Right lobe of liver (tissue), 6 donors: ENCODE measurements at regions not wholly inside any gene's neighbourhood (a gene's known extent, or its start where the extent isn't known, plus 50 kb on each side); places are given as distances from the start of the nearest gene placed in this dataset.
A peak's percentile ranks its signal among the peaks of the same experiment; 100 is the strongest.

ENCODE experiments used
- ATAC-seq, 4 donors: fragments of 200-7000 bp; cut with Tn5 transposase; one replicate each; pipeline ENCODE4 v1.9.1; 2020; ENCODE audit warnings: mild to moderate bottlenecking in 4 of 4, moderate library complexity in 4 of 4
- DNase-seq, 3 donors: peaks; one replicate each; pipeline ENCODE4 v3.0.0-alpha.2; 2020
- H3K27ac ChIP-seq, 3 donors: fragments of 200-600 bp; one replicate each; pipeline ENCODE4 v1.8.0; 2022
- H3K27me3 ChIP-seq, 2 donors: fragments of 200-600 bp; one replicate each; pipeline ENCODE4 v1.8.0; 2022
- H3K36me3 ChIP-seq, 4 donors: fragments of 200-600 bp; sonication (generic) in 1 of 4; one replicate each; pipeline versions ENCODE4 v1.5.1 to v1.8.0; 2017 to 2022; ENCODE audit warnings: control low read depth in 1 of 4
- H3K4me1 ChIP-seq, 4 donors: fragments of 200-600 bp; sonication (generic) in 1 of 4; one replicate each; pipeline versions ENCODE4 v1.5.1 to v1.8.0; 2017 to 2022; ENCODE audit warnings: control low read depth in 1 of 4
- H3K4me3 ChIP-seq, 3 donors: fragments of 200-600 bp; one replicate each; pipeline ENCODE4 v1.8.0; 2022
- H3K9me3 ChIP-seq, 4 donors: fragments of 200-600 bp; sonication (generic) in 1 of 4; one replicate each; pipeline versions ENCODE4 v1.5.1 to v1.8.0; 2017 to 2022; ENCODE audit warnings: control low read depth in 1 of 4
- CTCF ChIP-seq, 4 donors: fragments of 200-600 bp in 3 of 4; fragments of 450-650 bp in 1 of 4; IDR thresholded peaks; one replicate each; pipeline versions ENCODE4 v1.5.1 to v1.8.0; 2016 to 2022; ENCODE audit warnings: antibody characterized with exemption in 4 of 4, mild to moderate bottlenecking in 2 of 4
- POLR2A ChIP-seq: fragments of 450-650 bp; IDR thresholded peaks from one replicate; pipeline ENCODE4 v1.6.1; 2017; ENCODE audit warnings: antibody characterized with exemption, mild to moderate bottlenecking
- WGBS: methylation state at CpG from one replicate; pipeline ENCODE4 v1.1.6; 2018; ENCODE audit warnings: low coverage, low lambda C conversion rate; ENCODE audit not compliant: insufficient coverage; ENCODE audit errors: missing lambda C conversion rate; 5-methylcytosine and 5-hydroxymethylcytosine counted together
- intact Hi-C, 2 donors: fragments of 100-400 bp; cut with DNase I; formaldehyde crosslinking; loops; one replicate each; pipeline versions ENCODE4 v1.11.2 to v1.14.1; 2022
- donor health status: DM: no; HTN: yes; CAD: no.
- donor health status: DM: no; HTN: no; CAD: no.
- donor health status: DM: no; HTN: no; CAD: no.
- donor health status: DM: no; HTN: yes; CAD: no.
- donor health status: DM: no; HTN: yes; CAD: no.

- Histone ChIP-seq H3K4me1 (no peaks in the 10 kb centered on the region), H3K9me3 (no peaks in the 10 kb centered on the region), H3K4me3 (no peak overlapping the region), H3K27me3 (no peaks in the 10 kb centered on the region), H3K27ac (no peak overlapping the region), H3K36me3 (no peaks in the 10 kb centered on the region)
- TF ChIP-seq CTCF (IDR thresholded peaks at IDR 0.05) (no peak), POLR2A (no peak)
- intact Hi-C loops = no loop called here
- DNase-seq (no peak), ATAC-seq (no peak)
- WGBS = 43% methylated on average over 2 of the region's 3 CpGs
Observed at GRCh38 chr17:55620023-55620422, 102.6 kb downstream of the TMEM100 start.

- no peaks in the 10 kb centered on the region for H3K4me1 ChIP-seq
- no peak for TF ChIP-seq POLR2A
- no peak for TF ChIP-seq CTCF (IDR thresholded peaks at IDR 0.05)
- no peak overlapping the region for H3K27ac ChIP-seq
- H3K27me3 ChIP-seq = no peaks in the 10 kb centered on the region
- no peaks in the 10 kb centered on the region for H3K36me3 ChIP-seq
- intact Hi-C loops = no loop called here
- WGBS = 83% methylated on average over 3 of the region's 5 CpGs
- DNase-seq (no peak), ATAC-seq (no peak)
- no peaks in the 10 kb centered on the region for H3K9me3 ChIP-seq
- H3K4me3 ChIP-seq = no peak overlapping the region
Observed at GRCh38 chr17:55617441-55617840, 105.2 kb downstream of the TMEM100 start.

- intact Hi-C loops = no loop called here
- TF ChIP-seq CTCF (IDR thresholded peaks at IDR 0.05) = no peak
- no peak for TF ChIP-seq POLR2A
- no peaks in the 10 kb centered on the region for H3K27me3 ChIP-seq
- H3K27ac ChIP-seq = no peak overlapping the region
- H3K4me3 ChIP-seq = no peak overlapping the region
- H3K36me3 ChIP-seq = no peaks in the 10 kb centered on the region
- DNase-seq = no peak
- H3K9me3 ChIP-seq = no peaks in the 10 kb centered on the region
- no peak for ATAC-seq
- WGBS = 74% methylated on average over 2 of the region's 2 CpGs
- no peaks in the 10 kb centered on the region for H3K4me1 ChIP-seq
Observed at GRCh38 chr17:55614061-55614460, 102.8 kb upstream of the SMIM36 start.

- H3K27ac ChIP-seq = no peak overlapping the region
- no peak overlapping the region for H3K4me3 ChIP-seq
- H3K9me3 ChIP-seq = no peaks in the 10 kb centered on the region
- no peaks in the 10 kb centered on the region for H3K27me3 ChIP-seq
- 36% methylated on average over 6 of the region's 6 CpGs for WGBS
- H3K4me1 ChIP-seq = no peaks in the 10 kb centered on the region
- ATAC-seq (peak in 3 of 4 donors; percentile 23 to 27 (median 24)), DNase-seq (no peak)
- TF ChIP-seq POLR2A (no peak), CTCF (IDR thresholded peaks at IDR 0.05) (no peak)
- H3K36me3 ChIP-seq = no peaks in the 10 kb centered on the region
- intact Hi-C loops = no loop called here
Observed at GRCh38 chr17:55612691-55613141, 101.5 kb upstream of the SMIM36 start.
